Caco-2 (cell line): ENCODE measurements at regions not wholly inside any gene's neighbourhood (a gene's known extent, or its start where the extent isn't known, plus 50 kb on each side); places are given as distances from the start of the nearest gene placed in this dataset.

Source experiments
- BruUV-seq: library from RNA; stranded (reverse); fragments of 400-500 nt; replicated peaks from 2 replicates; lab custom pipeline; 2021; lab: Mats Ljungman, UMichigan
- CTCF ChIA-PET: fragments of 300-600 bp; sonication (Branson Sonifier 250); formaldehyde crosslinking; loops from one replicate; lab custom pipeline; 2022; ENCODE audit warnings: antibody characterized with exemption; lab: Charles Lee
- POLR2A ChIA-PET: fragments of 300-600 bp; sonication (Branson Sonifier 250); formaldehyde crosslinking; loops from one replicate; lab custom pipeline; 2022; ENCODE audit warnings: antibody characterized with exemption; lab: Charles Lee
- DNase-seq, 2 experiments: peaks; one replicate each; pipeline versions ENCODE4 v3.0.0 to v3.0.0-alpha.2; 2020 to 2022
- H3K27me3 ChIP-seq: replicated peaks from 2 replicates; pipeline ENCODE4 v1.6.0; 2011; ENCODE audit warnings: low read length; ENCODE audit not compliant: control insufficient read depth, insufficient read depth
- H3K36me3 ChIP-seq: 2 replicates; pipeline ENCODE4 v1.5.1; 2011; ENCODE audit warnings: low read length; ENCODE audit not compliant: control insufficient read depth, insufficient read depth
- H3K4me1 ChIP-seq: fragments of 250-450 bp; sonication (Bioruptor Pico); 2 replicates; pipeline ENCODE4 v1.5.1; 2020; ENCODE audit warnings: mild to moderate bottlenecking
- H3K4me3 ChIP-seq: 2 replicates; pipeline ENCODE4 v1.5.1; 2011; ENCODE audit warnings: low read depth, mild to moderate bottlenecking, control low read depth, low read length
- H3K9me3 ChIP-seq: fragments of 250-450 bp; sonication (Bioruptor Pico); 2 replicates; pipeline ENCODE4 v1.5.1; 2020; ENCODE audit warnings: mild to moderate bottlenecking, moderate library complexity
- H3K27ac Mint-ChIP-seq: one replicate; pipeline ENCODE4 v1.8.0; 2022; ENCODE audit warnings: mixed read lengths; ENCODE audit not compliant: unreplicated experiment
- H3K27me3 Mint-ChIP-seq: one replicate; pipeline ENCODE4 v1.8.0; 2022; ENCODE audit warnings: mixed read lengths; ENCODE audit not compliant: insufficient read depth, unreplicated experiment
- H3K36me3 Mint-ChIP-seq: one replicate; pipeline ENCODE4 v1.8.0; 2022; ENCODE audit warnings: mild to moderate bottlenecking, mixed read lengths; ENCODE audit not compliant: insufficient read depth, unreplicated experiment
- H3K4me1 Mint-ChIP-seq: one replicate; pipeline ENCODE4 v1.8.0; 2022; ENCODE audit warnings: low read depth, mixed read lengths; ENCODE audit not compliant: unreplicated experiment
- H3K4me3 Mint-ChIP-seq: one replicate; pipeline ENCODE4 v1.8.0; 2022; ENCODE audit warnings: mild to moderate bottlenecking, moderate library complexity, mixed read lengths; ENCODE audit not compliant: unreplicated experiment
- H3K9me3 Mint-ChIP-seq: one replicate; pipeline ENCODE4 v1.8.0; 2022; ENCODE audit warnings: mixed read lengths; ENCODE audit not compliant: unreplicated experiment
- CTCF ChIP-seq, 2 experiments: fragments of 200-600 bp in 1 of 2; IDR thresholded peaks; 1 replicate in 1 of 2; 2 replicates in 1 of 2; pipeline versions ENCODE4 v1.5.1 to v1.8.0; 2011 to 2022; ENCODE audit warnings: antibody characterized with exemption in 1 of 2, control low read depth in 1 of 2, inconsistent platforms in 1 of 2, low read depth in 1 of 2, low read length in 1 of 2, mild to moderate bottlenecking in 1 of 2, moderate library complexity in 1 of 2; ENCODE audit not compliant: insufficient read depth in 1 of 2, severe bottlenecking in 1 of 2, unreplicated experiment in 1 of 2
- intact Hi-C: fragments of 100-400 bp; cut with micrococcal nuclease; formaldehyde crosslinking; loops from one replicate; pipeline ENCODE4 v1.10.0; 2022; ENCODE audit not compliant: unreplicated experiment

GRCh38 chr2:146094185-146094584, 1574.3 kb upstream of the ZEB2 start:
- intact Hi-C loops, result loop anchor here (5.0 kb wide), 1 partner anchor 38 kb away; no protein-coding TSS in a partner anchor
- BruUV-seq, result no TSS peak
- TF ChIP-seq CTCF (IDR thresholded peaks at IDR 0.05; ENCODE audit: insufficient read depth in 1 of 2, low read depth in 1 of 2, low read length in 1 of 2, severe bottlenecking in 1 of 2, unreplicated experiment in 1 of 2), result no peak
- peaks cover 14% of the 10 kb centered on the region; the same call in 1 of the 2 replicates for H3K9me3 ChIP-seq
- no peaks in the 10 kb centered on the region for H3K27me3 ChIP-seq
- Mint-ChIP-seq H3K4me3 (no peak overlapping the region), H3K27ac (no peak overlapping the region), H3K27me3 (no peaks in the 10 kb centered on the region), H3K36me3 (no peaks in the 10 kb centered on the region), H3K9me3 (peaks cover 29% of the 10 kb centered on the region), H3K4me1 (no peaks in the 10 kb centered on the region)
- ChIA-PET POLR2A (no interaction called here), CTCF (no interaction called here)
- H3K36me3 ChIP-seq, result no peaks in the 10 kb centered on the region
- H3K4me3 ChIP-seq, result no peak overlapping the region
- DNase-seq, result no peak
- no peaks in the 10 kb centered on the region for H3K4me1 ChIP-seq

- TF ChIP-seq CTCF (IDR thresholded peaks at IDR 0.05; ENCODE audit: insufficient read depth in 1 of 2, low read depth in 1 of 2, low read length in 1 of 2, severe bottlenecking in 1 of 2, unreplicated experiment in 1 of 2), result no peak
- Histone ChIP-seq H3K9me3 (no peaks in the 10 kb centered on the region), H3K4me3 (no peak overlapping the region), H3K4me1 (no peaks in the 10 kb centered on the region), H3K27me3 (no peaks in the 10 kb centered on the region), H3K36me3 (no peaks in the 10 kb centered on the region)
- Mint-ChIP-seq H3K4me1 (no peaks in the 10 kb centered on the region), H3K27me3 (no peaks in the 10 kb centered on the region), H3K9me3 (no peaks in the 10 kb centered on the region), H3K4me3 (no peak overlapping the region), H3K36me3 (no peaks in the 10 kb centered on the region), H3K27ac (no peak overlapping the region)
- DNase-seq, result no peak
- CTCF ChIA-PET, result no interaction called here
- no TSS peak for BruUV-seq
- POLR2A ChIA-PET, result no interaction called here
- intact Hi-C loops, result no loop called here
Observed at GRCh38 chr2:146081459-146081858, 1561.5 kb upstream of the ZEB2 start.

GRCh38 chr2:146080925-146081324, 1561.0 kb upstream of the ZEB2 start:
- no peaks in the 10 kb centered on the region for H3K4me1 Mint-ChIP-seq
- DNase-seq, result no peak
- H3K9me3 Mint-ChIP-seq, result no peaks in the 10 kb centered on the region
- no peak overlapping the region for H3K27ac Mint-ChIP-seq
- no peaks in the 10 kb centered on the region for H3K36me3 ChIP-seq
- ChIA-PET CTCF (no interaction called here), POLR2A (no interaction called here)
- no peaks in the 10 kb centered on the region for H3K4me1 ChIP-seq
- no peaks in the 10 kb centered on the region for H3K36me3 Mint-ChIP-seq
- no peak for TF ChIP-seq CTCF (IDR thresholded peaks at IDR 0.05; ENCODE audit: insufficient read depth in 1 of 2, low read depth in 1 of 2, low read length in 1 of 2, severe bottlenecking in 1 of 2, unreplicated experiment in 1 of 2)
- BruUV-seq, result no TSS peak
- no peaks in the 10 kb centered on the region for H3K27me3 ChIP-seq
- no peak overlapping the region for H3K4me3 ChIP-seq
- no peak overlapping the region for H3K4me3 Mint-ChIP-seq
- intact Hi-C loops, result no loop called here
- H3K9me3 ChIP-seq, result no peaks in the 10 kb centered on the region
- no peaks in the 10 kb centered on the region for H3K27me3 Mint-ChIP-seq
